MM.1S (cell line): ENCODE measurements at regions not wholly inside any gene's neighbourhood (a gene's known extent, or its start where the extent isn't known, plus 50 kb on each side); places are given as distances from the start of the nearest gene placed in this dataset.

Experiments used
- DNase-seq: peaks from one replicate; pipeline ENCODE4 v3.0.0-alpha.2; 2015
- H2AFZ ChIP-seq: fragments of 300-600 bp; sonication (generic); 2 replicates; pipeline ENCODE4 v1.6.0; 2016; ENCODE audit warnings: antibody characterized with exemption, low read length
- H3F3A ChIP-seq: fragments of 300-600 bp; sonication (generic); 2 replicates; pipeline ENCODE4 v1.6.1; 2016; ENCODE audit warnings: mild to moderate bottlenecking, antibody characterized with exemption, low read length, moderate library complexity, mixed read lengths; ENCODE audit not compliant: insufficient read depth
- H3K27ac ChIP-seq: fragments of 300-600 bp; sonication (generic); 2 replicates; pipeline ENCODE4 v1.5.1; 2016; ENCODE audit warnings: mild to moderate bottlenecking, low read length
- H3K27me3 ChIP-seq: fragments of 300-600 bp; sonication (generic); replicated peaks from 2 replicates; pipeline ENCODE4 v1.6.0; 2016; ENCODE audit warnings: low read length; ENCODE audit not compliant: insufficient read depth
- H3K36me3 ChIP-seq: fragments of 300-600 bp; sonication (generic); replicated peaks from 2 replicates; pipeline ENCODE4 v1.6.1; 2016; ENCODE audit warnings: mild to moderate bottlenecking, low read length, mixed read lengths; ENCODE audit not compliant: insufficient read depth
- H3K4me1 ChIP-seq: fragments of 300-600 bp; sonication (generic); 2 replicates; pipeline ENCODE4 v1.6.1; 2016; ENCODE audit warnings: low read length, mixed read lengths
- H3K4me2 ChIP-seq: fragments of 300-600 bp; sonication (generic); 2 replicates; pipeline ENCODE4 v1.6.0; 2016; ENCODE audit warnings: low read depth, low read length
- H3K4me3 ChIP-seq: fragments of 300-600 bp; sonication (generic); 2 replicates; pipeline ENCODE4 v1.5.1; 2016; ENCODE audit warnings: low read length, mixed read lengths
- H3K79me2 ChIP-seq: fragments of 300-600 bp; sonication (generic); 2 replicates; pipeline ENCODE4 v1.6.1; 2016; ENCODE audit warnings: mixed run types, low read length, mixed read lengths
- H3K9ac ChIP-seq: fragments of 300-600 bp; sonication (generic); 2 replicates; pipeline ENCODE4 v1.6.1; 2016; ENCODE audit warnings: low read length, mixed read lengths
- H3K9me2 ChIP-seq: fragments of 300-600 bp; sonication (generic); replicated peaks from 2 replicates; pipeline ENCODE4 v1.6.1; 2016; ENCODE audit warnings: mild to moderate bottlenecking, low read length, mixed read lengths; ENCODE audit not compliant: insufficient read depth
- H3K9me3 ChIP-seq: fragments of 300-600 bp; sonication (generic); replicated peaks from 2 replicates; pipeline ENCODE4 v1.6.1; 2016; ENCODE audit warnings: mild to moderate bottlenecking, low read length, mixed read lengths; ENCODE audit not compliant: insufficient read depth
- H4K20me1 ChIP-seq: fragments of 300-600 bp; sonication (generic); 2 replicates; pipeline ENCODE4 v1.6.1; 2016; ENCODE audit warnings: mild to moderate bottlenecking, low read length, moderate library complexity, mixed read lengths; ENCODE audit not compliant: insufficient read depth
- EZH2 ChIP-seq: fragments of 300-600 bp; sonication (generic); optimal IDR thresholded peaks from 2 replicates; pipeline ENCODE3; 2017; ENCODE audit warnings: low read depth, mild to moderate bottlenecking, antibody characterized with exemption, low read length, mixed read lengths
- EZH2phosphoT487 ChIP-seq: fragments of 300-600 bp; sonication (generic); IDR thresholded peaks from 2 replicates; pipeline ENCODE4 v1.6.1; 2018; ENCODE audit warnings: antibody characterized with exemption, low read length
- TF ChIP-seq, protein P1 (sequence below): fragments of 300-600 bp; sonication (generic); IDR thresholded peaks from 2 replicates; pipeline ENCODE4 v1.5.1; 2016; ENCODE audit warnings: antibody characterized with exemption, low read length, mixed read lengths

DNA sequence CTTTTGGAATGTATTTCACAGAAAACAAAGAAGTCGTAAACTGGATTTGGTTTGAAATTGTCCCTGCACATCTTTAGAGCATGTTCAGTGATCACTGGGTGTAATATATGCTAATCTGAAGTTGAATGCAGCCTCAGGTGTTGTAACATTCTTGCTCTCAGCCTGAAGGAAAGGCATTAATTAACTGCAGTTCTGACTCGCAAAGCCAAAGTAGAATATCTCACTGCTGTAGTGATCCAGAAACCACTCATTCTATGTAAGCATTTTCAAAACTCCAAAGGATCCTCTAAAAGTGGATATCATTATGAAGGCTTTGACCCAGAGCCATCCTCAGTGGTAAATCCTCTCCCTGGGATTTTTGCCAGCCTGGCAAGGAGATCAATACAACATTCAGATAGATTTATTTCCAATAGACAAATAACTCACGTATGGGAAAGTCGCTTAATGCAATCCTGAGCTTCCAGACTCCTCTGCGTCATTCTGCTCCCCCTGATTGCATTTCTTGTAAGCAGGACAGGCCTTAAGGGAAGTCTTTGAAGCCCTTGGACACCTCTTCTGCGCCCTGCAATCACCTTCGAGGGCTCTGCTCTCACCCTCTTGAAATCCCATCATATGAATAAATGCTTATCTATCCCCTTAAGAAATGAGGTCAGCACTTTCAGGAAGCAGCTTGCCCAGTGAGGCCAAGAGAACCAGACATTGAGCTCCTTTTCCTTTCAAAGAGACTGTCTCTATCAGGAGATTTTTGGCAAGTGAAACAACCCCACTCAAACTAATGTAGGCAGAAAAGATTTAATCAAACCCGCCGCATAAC, 301.7 kb upstream of the NBEA start:
- no peak overlapping the region for H2AFZ ChIP-seq
- TF ChIP-seq, protein P1, sequence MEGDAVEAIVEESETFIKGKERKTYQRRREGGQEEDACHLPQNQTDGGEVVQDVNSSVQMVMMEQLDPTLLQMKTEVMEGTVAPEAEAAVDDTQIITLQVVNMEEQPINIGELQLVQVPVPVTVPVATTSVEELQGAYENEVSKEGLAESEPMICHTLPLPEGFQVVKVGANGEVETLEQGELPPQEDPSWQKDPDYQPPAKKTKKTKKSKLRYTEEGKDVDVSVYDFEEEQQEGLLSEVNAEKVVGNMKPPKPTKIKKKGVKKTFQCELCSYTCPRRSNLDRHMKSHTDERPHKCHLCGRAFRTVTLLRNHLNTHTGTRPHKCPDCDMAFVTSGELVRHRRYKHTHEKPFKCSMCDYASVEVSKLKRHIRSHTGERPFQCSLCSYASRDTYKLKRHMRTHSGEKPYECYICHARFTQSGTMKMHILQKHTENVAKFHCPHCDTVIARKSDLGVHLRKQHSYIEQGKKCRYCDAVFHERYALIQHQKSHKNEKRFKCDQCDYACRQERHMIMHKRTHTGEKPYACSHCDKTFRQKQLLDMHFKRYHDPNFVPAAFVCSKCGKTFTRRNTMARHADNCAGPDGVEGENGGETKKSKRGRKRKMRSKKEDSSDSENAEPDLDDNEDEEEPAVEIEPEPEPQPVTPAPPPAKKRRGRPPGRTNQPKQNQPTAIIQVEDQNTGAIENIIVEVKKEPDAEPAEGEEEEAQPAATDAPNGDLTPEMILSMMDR: no peak
- TF ChIP-seq EZH2 (no peak), EZH2phosphoT487 (no peak)

DNA sequence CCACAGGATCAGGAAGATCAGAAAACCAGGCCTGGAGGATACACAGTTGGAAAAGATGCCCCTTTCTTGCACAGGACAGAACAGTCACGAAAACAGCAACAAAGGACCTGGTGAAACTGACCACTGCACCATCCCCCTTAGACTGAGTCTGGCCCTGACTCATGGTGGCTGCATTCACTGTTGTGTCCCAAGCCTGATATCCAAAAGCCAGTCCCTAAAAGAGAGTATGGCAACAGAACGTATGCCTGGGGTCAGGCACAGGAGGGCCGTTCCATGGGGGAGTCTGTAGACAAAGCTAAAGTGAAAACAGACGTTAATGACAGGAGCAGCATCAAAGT, 301.1 kb upstream of the NBEA start:
- Histone ChIP-seq H3K27ac (no peak overlapping the region), H3K79me2 (no peaks in the 10 kb centered on the region), H3K9ac (no peak overlapping the region), H2AFZ (no peak overlapping the region), H3K4me2 (no peak overlapping the region), H3K36me3 (no peaks in the 10 kb centered on the region), H3F3A (no peaks in the 10 kb centered on the region), H4K20me1 (no peaks in the 10 kb centered on the region), H3K9me2 (no peaks in the 10 kb centered on the region), H3K4me3 (no peak overlapping the region), H3K4me1 (no peaks in the 10 kb centered on the region), H3K27me3 (no peaks in the 10 kb centered on the region), H3K9me3 (no peaks in the 10 kb centered on the region)
- no peak for DNase-seq
- TF ChIP-seq EZH2phosphoT487 (no peak), EZH2 (no peak)
- TF ChIP-seq, protein P1: no peak

More for the DNA sequence above, 301.7 kb upstream of the NBEA start:
- Histone ChIP-seq H4K20me1 (no peaks in the 10 kb centered on the region), H3K4me2 (no peak overlapping the region), H3K27ac (no peak overlapping the region), H3K4me3 (no peak overlapping the region), H3K4me1 (no peaks in the 10 kb centered on the region), H3K9me2 (no peaks in the 10 kb centered on the region), H3F3A (no peaks in the 10 kb centered on the region), H3K9me3 (no peaks in the 10 kb centered on the region), H3K9ac (no peak overlapping the region), H3K79me2 (no peaks in the 10 kb centered on the region), H3K36me3 (no peaks in the 10 kb centered on the region), H3K27me3 (no peaks in the 10 kb centered on the region)
- no peak for DNase-seq

DNA sequence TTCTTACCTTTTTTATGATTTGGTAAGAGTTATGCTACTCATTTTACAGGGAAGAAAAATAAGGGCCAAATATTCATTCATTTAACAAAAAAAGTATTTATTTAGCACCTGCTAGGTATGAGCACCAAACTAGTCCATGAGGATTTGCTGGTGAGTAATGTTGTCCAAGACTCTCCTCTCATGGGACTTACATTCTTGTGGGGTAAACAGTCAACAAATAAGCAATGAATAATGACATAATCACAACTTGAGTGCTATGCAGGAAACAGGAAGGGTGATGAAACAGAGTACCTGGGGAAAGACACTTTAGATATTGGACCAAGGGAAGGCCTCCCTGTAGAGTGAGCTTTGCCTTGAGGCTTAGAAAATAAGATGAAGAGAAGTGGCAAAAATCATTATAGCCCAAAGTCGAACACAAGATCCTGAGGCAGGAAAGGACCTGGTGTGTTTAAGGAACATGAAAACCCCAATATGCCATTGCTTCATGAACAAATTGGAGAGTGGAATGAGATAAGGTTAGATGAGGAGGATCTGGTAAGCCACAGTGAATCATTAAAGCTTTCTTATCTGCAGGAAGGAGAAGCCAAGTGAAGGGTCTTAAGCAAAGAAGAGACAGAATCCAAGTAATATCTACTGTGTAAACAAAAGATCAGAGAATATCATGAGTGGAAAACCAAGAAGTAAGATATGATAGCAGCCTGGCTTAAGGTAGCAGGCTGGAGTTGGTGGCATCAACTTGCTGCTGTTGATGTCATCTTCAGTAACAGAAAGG, 294.5 kb upstream of the NBEA start:
- no peaks in the 10 kb centered on the region for H3K9me2 ChIP-seq
- H3F3A ChIP-seq: no peaks in the 10 kb centered on the region
- TF ChIP-seq EZH2 (no peak), EZH2phosphoT487 (no peak)
- TF ChIP-seq, protein P1: no peak
- H3K9ac ChIP-seq: no peak overlapping the region
- H2AFZ ChIP-seq: no peak overlapping the region
- no peaks in the 10 kb centered on the region for H4K20me1 ChIP-seq
- no peak overlapping the region for H3K27ac ChIP-seq
- H3K27me3 ChIP-seq: no peaks in the 10 kb centered on the region
- H3K9me3 ChIP-seq: no peaks in the 10 kb centered on the region
- no peak overlapping the region for H3K4me2 ChIP-seq
- H3K4me1 ChIP-seq: no peaks in the 10 kb centered on the region
- no peaks in the 10 kb centered on the region for H3K79me2 ChIP-seq
- DNase-seq: no peak
- no peak overlapping the region for H3K4me3 ChIP-seq
- H3K36me3 ChIP-seq: no peaks in the 10 kb centered on the region
